Mesodermal cell (in vitro differentiated cells): ENCODE measurements at regions not wholly inside any gene's neighbourhood (a gene's known extent, or its start where the extent isn't known, plus 50 kb on each side); places are given as distances from the start of the nearest gene placed in this dataset.

ENCODE experiments used
- H3K27ac ChIP-seq: 2 replicates; pipeline ENCODE4 v1.7.0; 2013; ENCODE audit warnings: mild to moderate bottlenecking, low read depth, low read length, moderate library complexity; ENCODE audit not compliant: severe bottlenecking
- H3K36me3 ChIP-seq: 2 replicates; pipeline ENCODE4 v1.7.1; 2013; ENCODE audit warnings: mild to moderate bottlenecking, low read length, moderate library complexity; ENCODE audit not compliant: control insufficient read depth, insufficient read depth
- H3K4me1 ChIP-seq: one replicate; pipeline ENCODE4 v1.7.1; 2013; ENCODE audit warnings: mild to moderate bottlenecking, low read length; ENCODE audit not compliant: insufficient read depth, control insufficient read depth, poor library complexity, severe bottlenecking
- H3K4me3 ChIP-seq: 2 replicates; pipeline ENCODE4 v1.7.0; 2013; ENCODE audit warnings: low read length, control low read depth, mild to moderate bottlenecking; ENCODE audit not compliant: insufficient read depth, poor library complexity, severe bottlenecking; ENCODE audit errors: extremely low read depth
- H3K9me3 ChIP-seq: 2 replicates; pipeline ENCODE4 v1.7.1; 2013; ENCODE audit warnings: mild to moderate bottlenecking, low read length, moderate library complexity; ENCODE audit not compliant: control insufficient read depth
- WGBS, 2 experiments: methylation state at CpG; one replicate each; pipeline ENCODE4 v1.1.5; 2013; ENCODE audit warnings: missing lambda C conversion rate in 2 of 2; ENCODE audit not compliant: insufficient coverage in 2 of 2; 5-methylcytosine and 5-hydroxymethylcytosine counted together

DNA sequence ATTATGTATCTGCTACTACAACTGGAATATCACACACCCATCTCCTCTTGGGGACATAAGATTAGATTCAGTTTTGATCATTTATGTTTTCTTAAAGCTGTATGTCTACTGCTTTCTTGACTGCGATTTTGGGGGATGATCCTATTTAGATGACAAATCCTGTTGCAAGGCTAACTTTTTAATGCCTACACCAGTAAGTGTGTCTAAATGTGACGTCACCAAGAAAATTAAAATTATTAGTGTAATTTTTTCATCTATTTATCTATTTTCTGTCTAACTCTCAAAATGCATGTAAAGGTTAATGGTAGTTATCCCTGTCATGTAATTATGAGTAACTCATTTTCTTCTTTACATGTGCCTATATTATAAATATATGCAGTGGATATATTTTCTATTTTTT, 170.9 kb upstream of the PPFIA2 start:
- H3K27ac ChIP-seq, result no peak overlapping the region
- no peaks in the 10 kb centered on the region for H3K36me3 ChIP-seq
- WGBS, 2 experiments, result no CpG with 5 or more reads among the region's 2 CpGs
- no peak overlapping the region for H3K4me3 ChIP-seq
- no peaks in the 10 kb centered on the region for H3K4me1 ChIP-seq
- H3K9me3 ChIP-seq, result no peaks in the 10 kb centered on the region

DNA sequence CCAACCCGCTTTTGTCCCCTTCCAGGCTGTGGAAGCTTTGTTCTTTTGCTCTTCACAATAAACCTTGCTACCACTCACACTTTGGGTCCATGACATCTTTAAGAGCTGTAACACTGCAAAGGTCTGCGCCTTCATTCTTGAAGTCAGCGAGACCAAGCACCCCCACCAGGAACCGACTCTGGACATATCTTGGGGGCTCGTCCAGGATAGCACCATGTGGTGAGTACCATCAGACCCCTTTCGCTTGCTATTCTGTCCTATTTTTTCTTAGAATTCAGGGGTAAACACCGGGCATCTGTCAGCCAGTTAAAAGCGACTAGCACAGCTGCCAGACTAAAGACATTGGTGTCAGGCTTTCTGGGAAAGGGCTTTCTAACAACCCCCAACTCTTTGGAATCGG, 137.6 kb upstream of the PPFIA2 start:
- Histone ChIP-seq H3K4me1 (no peaks in the 10 kb centered on the region), H3K4me3 (no peak overlapping the region), H3K9me3 (peaks cover 11% of the 10 kb centered on the region), H3K36me3 (no peaks in the 10 kb centered on the region), H3K27ac (no peak overlapping the region)
- 90 to 92% methylated on average over 8 to 9 of the region's 9 CpGs for WGBS, 2 experiments

DNA sequence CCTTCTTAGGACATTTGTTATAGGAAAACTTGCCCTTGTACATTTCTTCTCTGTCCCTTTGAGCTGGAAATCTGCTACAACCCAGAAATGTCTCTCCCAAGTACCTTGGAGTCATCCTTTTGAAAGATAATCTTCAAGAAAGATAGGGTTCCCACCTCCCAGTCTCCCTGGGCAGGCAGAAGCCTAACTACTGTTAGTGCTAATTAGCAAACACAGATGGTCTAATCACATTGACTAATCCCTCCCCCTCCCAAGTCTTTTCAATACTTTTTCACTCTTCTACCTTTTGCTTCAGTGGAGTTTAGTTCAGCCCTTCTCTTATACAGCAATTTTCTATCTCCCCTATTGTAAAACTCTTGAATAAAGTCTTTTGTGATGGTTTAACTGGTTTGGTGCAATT, 129.8 kb upstream of the PPFIA2 start:
- H3K9me3 ChIP-seq, result no peaks in the 10 kb centered on the region
- H3K36me3 ChIP-seq, result no peaks in the 10 kb centered on the region
- H3K4me3 ChIP-seq, result no peak overlapping the region
- H3K27ac ChIP-seq, result no peak overlapping the region
- peaks cover 11% of the 10 kb centered on the region for H3K4me1 ChIP-seq

DNA sequence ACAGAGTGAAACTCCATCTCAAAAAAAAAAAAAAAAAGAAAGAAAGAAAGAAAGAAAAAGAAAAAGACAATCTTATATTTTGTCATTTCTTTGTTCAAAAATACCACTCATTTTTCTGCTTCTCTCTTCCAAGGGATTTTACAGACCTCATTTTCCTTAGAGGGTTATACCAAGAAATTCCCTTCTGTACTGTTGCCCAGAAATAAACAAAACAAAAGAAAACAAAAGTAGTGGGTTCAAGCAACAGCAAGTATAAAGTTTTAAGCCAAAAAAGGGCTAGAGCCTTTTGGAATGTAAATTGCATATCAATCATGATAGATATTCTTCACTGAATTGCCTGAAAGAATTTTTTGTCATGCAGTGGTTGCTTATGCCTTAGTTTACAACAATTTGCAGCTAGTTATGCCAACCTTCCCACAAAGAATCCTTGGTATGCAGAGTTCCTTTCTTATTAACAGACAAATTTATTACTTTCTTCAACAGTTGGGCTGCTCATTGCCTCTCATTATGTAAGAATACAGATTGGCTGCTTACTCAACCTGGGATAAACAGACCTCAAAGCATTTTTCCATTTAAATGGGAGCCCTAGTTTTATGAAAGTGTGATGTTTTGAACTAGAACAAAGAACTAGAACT, 129.1 kb upstream of the PPFIA2 start:
- H3K36me3 ChIP-seq, result no peaks in the 10 kb centered on the region
- H3K4me3 ChIP-seq, result no peak overlapping the region
- peaks cover 11% of the 10 kb centered on the region for H3K4me1 ChIP-seq
- no peaks in the 10 kb centered on the region for H3K9me3 ChIP-seq
- no peak overlapping the region for H3K27ac ChIP-seq

DNA sequence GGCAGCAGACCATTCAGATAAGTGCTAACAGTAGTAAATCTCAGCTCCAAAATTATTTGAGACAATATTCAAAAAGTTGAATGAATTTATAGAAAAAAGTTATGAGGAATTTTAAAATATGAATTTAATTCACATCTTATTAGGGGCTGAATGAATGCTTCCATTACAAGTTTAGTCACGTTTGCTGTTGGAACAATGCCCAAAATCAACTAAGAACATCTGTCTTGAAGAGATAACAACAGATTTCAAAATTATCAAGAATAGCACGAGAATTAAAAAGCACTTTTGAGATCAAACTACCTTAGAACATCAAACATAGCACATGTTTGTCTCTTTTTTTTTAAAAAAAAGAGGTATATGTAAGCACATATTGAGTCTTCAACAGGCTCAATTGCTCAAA, 115.4 kb upstream of the PPFIA2 start:
- Histone ChIP-seq H3K27ac (no peak overlapping the region), H3K4me1 (no peaks in the 10 kb centered on the region), H3K36me3 (no peaks in the 10 kb centered on the region), H3K4me3 (no peak overlapping the region), H3K9me3 (no peaks in the 10 kb centered on the region)
- WGBS, 2 experiments, result no CpG with 5 or more reads among the region's 2 CpGs

DNA sequence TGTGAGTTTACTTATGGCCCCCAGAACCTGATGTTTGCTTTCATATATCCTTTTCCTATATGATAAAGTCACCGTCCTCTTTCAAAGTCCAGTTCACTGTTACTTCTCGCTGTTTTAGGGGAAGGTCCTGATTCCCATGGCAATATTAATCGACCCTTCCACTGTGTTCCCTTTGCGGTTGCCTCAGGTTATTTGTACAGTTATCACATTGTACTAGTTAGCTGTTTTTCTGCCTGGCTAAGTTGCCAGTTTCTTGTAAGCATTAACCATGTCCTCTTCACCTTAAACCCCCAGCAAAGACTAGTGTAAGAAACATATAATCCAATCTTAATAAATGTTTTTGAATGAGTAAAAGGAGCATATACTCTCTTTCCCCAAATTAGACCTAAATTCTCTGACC, 115.0 kb upstream of the PPFIA2 start:
- Histone ChIP-seq H3K9me3 (no peaks in the 10 kb centered on the region), H3K27ac (no peak overlapping the region), H3K4me3 (no peak overlapping the region), H3K4me1 (no peaks in the 10 kb centered on the region), H3K36me3 (no peaks in the 10 kb centered on the region)
- WGBS, 2 experiments, result 78 to 90% methylated on average over 3 of the region's 4 CpGs

DNA sequence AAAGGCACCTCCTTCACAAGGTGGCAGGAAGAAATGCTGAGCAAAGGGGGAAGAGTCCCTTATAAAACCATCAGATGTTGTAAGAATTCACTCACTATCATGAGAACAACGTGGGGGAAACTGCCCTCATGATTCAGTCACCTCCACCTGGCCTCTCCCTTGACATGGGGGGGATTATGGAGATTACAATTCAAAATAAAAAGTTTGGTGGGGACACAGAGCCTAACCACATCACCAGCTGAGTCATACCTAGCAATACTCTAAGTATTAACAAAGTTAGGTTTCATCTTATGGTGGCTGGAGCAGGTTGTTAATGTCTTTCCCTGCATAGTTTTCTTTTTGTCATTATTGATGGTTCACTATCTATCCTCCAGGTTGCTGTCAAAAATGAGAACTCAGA, 113.2 kb upstream of the PPFIA2 start:
- H3K9me3 ChIP-seq, result no peaks in the 10 kb centered on the region
- no peak overlapping the region for H3K27ac ChIP-seq
- no peaks in the 10 kb centered on the region for H3K36me3 ChIP-seq
- no peak overlapping the region for H3K4me3 ChIP-seq
- WGBS, 2 experiments, result no CpG with 5 or more reads among the region's 1 CpG
- H3K4me1 ChIP-seq, result no peaks in the 10 kb centered on the region

DNA sequence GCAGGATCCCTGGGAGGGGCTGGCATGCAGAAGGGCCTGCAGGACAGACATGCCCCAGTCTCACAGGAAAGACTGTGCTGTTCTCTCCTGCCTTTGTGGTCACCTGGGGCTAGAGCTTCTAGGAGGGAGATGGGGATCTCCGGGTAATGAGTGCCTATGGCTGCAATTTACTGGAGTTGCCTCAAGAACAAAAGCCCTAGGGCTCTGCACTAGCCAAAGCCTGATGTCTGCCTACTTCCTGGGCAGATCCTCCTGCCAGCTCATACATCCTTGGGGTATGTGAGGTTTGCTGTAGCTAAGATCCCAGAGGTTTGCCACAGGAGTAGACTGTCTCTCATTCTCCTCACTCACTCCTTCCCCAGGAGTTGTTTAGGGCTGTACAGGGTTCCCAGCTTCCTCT, 106.9 kb upstream of the PPFIA2 start:
- no CpG with 5 or more reads among the region's 1 CpG for WGBS, 2 experiments
- H3K9me3 ChIP-seq, result no peaks in the 10 kb centered on the region
- H3K4me3 ChIP-seq, result no peak overlapping the region
- no peaks in the 10 kb centered on the region for H3K4me1 ChIP-seq
- H3K27ac ChIP-seq, result no peak overlapping the region
- no peaks in the 10 kb centered on the region for H3K36me3 ChIP-seq

DNA sequence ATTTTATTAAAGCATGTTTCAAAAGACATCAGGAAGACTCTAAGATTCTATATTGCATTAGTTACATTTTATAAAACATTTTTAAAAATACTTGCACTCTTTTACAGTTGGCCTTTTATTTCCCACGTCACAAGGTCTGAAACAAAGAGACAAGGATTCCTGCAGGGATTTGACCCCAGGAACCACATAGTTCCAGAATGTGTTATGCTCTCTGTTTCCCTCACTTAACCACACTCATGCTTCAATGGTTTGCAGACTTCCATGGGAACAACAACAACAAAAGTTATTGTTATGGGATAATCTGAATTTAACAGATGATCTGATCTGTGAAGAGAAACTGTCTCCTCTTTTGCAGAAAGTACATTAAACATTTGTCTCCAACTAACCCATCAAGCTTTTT, 104.3 kb upstream of the PPFIA2 start:
- H3K9me3 ChIP-seq, result no peaks in the 10 kb centered on the region
- H3K4me1 ChIP-seq, result no peaks in the 10 kb centered on the region
- H3K4me3 ChIP-seq, result no peak overlapping the region
- no peaks in the 10 kb centered on the region for H3K36me3 ChIP-seq
- H3K27ac ChIP-seq, result no peak overlapping the region
- WGBS, 2 experiments, result 17% methylated on average over 1 of the region's 1 CpG; no CpG with 5 or more reads in 1 of the 2 experiments

DNA sequence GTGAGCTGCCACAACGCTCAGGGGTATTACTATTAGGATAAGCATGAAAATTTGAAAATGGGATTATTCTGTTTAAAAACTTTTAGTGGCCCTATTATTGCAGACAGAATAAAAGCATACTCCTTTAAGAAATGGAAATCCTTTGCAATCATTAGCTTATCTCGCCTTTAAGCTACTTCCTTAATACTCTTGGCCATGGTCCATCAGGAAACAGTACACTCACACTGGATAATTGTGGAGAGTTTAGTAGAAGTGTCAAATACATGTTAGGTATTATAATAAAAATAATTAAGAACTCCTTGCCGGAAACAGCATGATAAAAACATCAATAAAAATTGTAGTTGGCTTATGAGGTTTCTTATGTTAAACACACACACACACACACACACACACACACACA, 100.4 kb upstream of the PPFIA2 start:
- H3K9me3 ChIP-seq, result no peaks in the 10 kb centered on the region
- H3K36me3 ChIP-seq, result no peaks in the 10 kb centered on the region
- no peak overlapping the region for H3K27ac ChIP-seq
- no CpG with 5 or more reads among the region's 3 CpGs for WGBS, 2 experiments
- H3K4me1 ChIP-seq, result no peaks in the 10 kb centered on the region
- no peak overlapping the region for H3K4me3 ChIP-seq

DNA sequence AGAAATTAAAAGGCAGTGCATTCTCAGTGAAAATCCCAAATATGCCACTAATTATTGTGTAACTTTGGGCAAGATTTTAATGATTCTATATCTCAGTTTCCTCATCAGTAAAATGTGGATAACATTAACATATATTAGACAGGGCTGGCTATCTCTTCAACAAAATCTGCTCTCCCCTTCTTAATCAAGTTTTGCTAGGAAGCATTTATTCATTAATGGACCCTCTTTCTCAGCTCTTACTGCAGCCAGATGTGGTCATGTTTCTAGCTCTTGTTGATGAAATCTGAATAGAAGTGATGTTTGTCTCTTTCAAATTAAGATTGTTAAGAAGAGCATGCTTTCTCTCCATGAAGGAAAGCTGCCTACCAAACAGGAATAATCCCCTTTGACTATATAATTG, 84.4 kb upstream of the PPFIA2 start:
- H3K4me1 ChIP-seq, result no peaks in the 10 kb centered on the region
- no peaks in the 10 kb centered on the region for H3K36me3 ChIP-seq
- H3K4me3 ChIP-seq, result no peak overlapping the region

DNA sequence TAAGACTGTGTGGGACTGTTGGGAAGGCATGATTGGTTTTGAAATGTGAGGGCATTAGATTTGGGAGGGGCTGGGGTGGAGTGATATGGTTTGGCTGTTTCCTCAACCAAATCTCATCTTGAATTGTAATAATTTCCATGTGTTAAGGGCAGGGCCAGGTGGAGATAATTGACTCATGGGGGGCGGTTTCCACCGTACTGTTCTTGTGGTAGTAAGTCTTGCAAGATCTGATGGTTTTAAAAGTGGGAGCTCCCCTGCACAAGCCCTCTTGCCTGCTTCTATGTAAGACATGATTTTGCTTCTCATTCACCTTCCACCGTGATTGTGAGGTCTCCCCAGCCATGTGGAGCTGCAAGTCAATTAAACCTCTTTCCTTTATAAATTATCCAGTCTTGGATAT, 76.6 kb upstream of the PPFIA2 start:
- no peaks in the 10 kb centered on the region for H3K4me1 ChIP-seq
- no peak overlapping the region for H3K27ac ChIP-seq
- H3K4me3 ChIP-seq, result no peak overlapping the region
- 100% methylated on average over 2 of the region's 3 CpGs for WGBS, 2 experiments
- no peaks in the 10 kb centered on the region for H3K36me3 ChIP-seq
- H3K9me3 ChIP-seq, result no peaks in the 10 kb centered on the region

More for the DNA sequence above, 84.4 kb upstream of the PPFIA2 start:
- Histone ChIP-seq H3K9me3 (no peaks in the 10 kb centered on the region), H3K27ac (no peak overlapping the region)
